GM12891 (cell line): ENCODE measurements at regions not wholly inside any gene's neighbourhood (a gene's known extent, or its start where the extent isn't known, plus 50 kb on each side); places are given as distances from the start of the nearest gene placed in this dataset.

Experiments
- PAX5 ChIP-seq: IDR thresholded peaks from 2 replicates; pipeline ENCODE4 v1.6.1; 2011; ENCODE audit warnings: low read length, moderate library complexity, mild to moderate bottlenecking; ENCODE audit not compliant: insufficient read depth, severe bottlenecking
- POLR2A ChIP-seq: IDR thresholded peaks from 2 replicates; pipeline ENCODE4 v1.6.1; 2011; ENCODE audit warnings: low read depth, low read length, control low read depth
- POLR2AphosphoS5 ChIP-seq: IDR thresholded peaks from 2 replicates; pipeline ENCODE4 v1.6.1; 2011; ENCODE audit warnings: low read depth, low read length, control low read depth
- SPI1 ChIP-seq: IDR thresholded peaks from 2 replicates; pipeline ENCODE4 v1.6.1; 2011; ENCODE audit warnings: low read depth, low read length, control low read depth
- TAF1 ChIP-seq: IDR thresholded peaks from 2 replicates; pipeline ENCODE4 v1.6.1; 2011; ENCODE audit warnings: low read depth, low read length, control low read depth

DNA sequence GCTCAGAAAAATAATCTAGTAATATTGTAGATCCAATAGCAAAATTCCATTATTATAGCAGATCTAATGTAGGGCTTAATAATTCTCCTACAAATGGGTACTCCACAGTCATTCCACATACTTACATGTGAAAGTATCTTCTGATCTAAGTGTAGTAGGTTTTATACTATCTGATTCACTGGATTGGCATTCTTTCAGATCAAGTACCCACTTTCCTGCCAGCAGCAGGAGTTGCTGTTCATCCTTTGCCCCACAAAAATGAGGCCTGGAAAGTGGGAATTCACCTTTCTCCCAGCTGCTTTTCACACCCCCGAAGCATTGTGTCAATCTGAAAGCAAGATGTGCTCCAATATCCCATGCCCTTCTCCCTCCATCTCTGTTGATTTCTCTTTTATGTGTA is 77.1 kb upstream of the RXFP1 start:
- TF ChIP-seq TAF1, result no peak
- TF ChIP-seq POLR2AphosphoS5, result no peak
- TF ChIP-seq POLR2A, result no peak
- TF ChIP-seq PAX5, result no peak
- TF ChIP-seq SPI1, result no peak
